IMR-90 (cell line): ENCODE measurements at regions not wholly inside any gene's neighbourhood (a gene's known extent, or its start where the extent isn't known, plus 50 kb on each side); places are given as distances from the start of the nearest gene placed in this dataset.

Experiments used
- ATAC-seq: fragments of 200-7000 bp; cut with Tn5 transposase; 2 replicates; pipeline ENCODE4 v1.9.1; 2020; ENCODE audit warnings: low read depth, mild to moderate bottlenecking, moderate library complexity
- BruUV-seq: library from RNA; stranded (reverse); fragments of 400-500 nt; replicated peaks from 2 replicates; lab custom pipeline; 2021; lab: Mats Ljungman, UMichigan
- CTCF ChIA-PET: fragments of 300-600 bp; formaldehyde crosslinking; extraction: SDS; loops from one replicate; lab custom pipeline; 2021; ENCODE audit warnings: antibody characterized with exemption; lab: Yijun Ruan, JAX
- POLR2A ChIA-PET: fragments of 300-600 bp; sonication (Branson Sonifier 250); formaldehyde crosslinking; loops from one replicate; lab custom pipeline; 2022; ENCODE audit warnings: antibody characterized with exemption; ENCODE audit not compliant: unreplicated experiment; lab: Charles Lee
- DNase-seq: peaks from one replicate; pipeline ENCODE4 v3.0.0; 2013
- H2AFZ ChIP-seq: replicated peaks from 2 replicates; pipeline ENCODE3; 2013; ENCODE audit warnings: low read length, mild to moderate bottlenecking; ENCODE audit not compliant: poor library complexity
- H2AK5ac ChIP-seq: 2 replicates; pipeline ENCODE4 v1.6.1; 2013; ENCODE audit warnings: low read depth, low read length, inconsistent platforms
- H2AK9ac ChIP-seq: replicated peaks from 2 replicates; pipeline ENCODE3; 2013; ENCODE audit warnings: mild to moderate bottlenecking, low read depth, low read length, moderate library complexity; ENCODE audit not compliant: poor library complexity
- H2BK120ac ChIP-seq: 2 replicates; pipeline ENCODE4 v1.6.1; 2013; ENCODE audit warnings: low read depth, low read length, inconsistent platforms
- H2BK15ac ChIP-seq: 3 replicates; pipeline ENCODE4 v1.6.1; 2013; ENCODE audit warnings: low read depth, low read length, inconsistent platforms
- H2BK20ac ChIP-seq: 2 replicates; pipeline ENCODE4 v1.6.1; 2013; ENCODE audit warnings: low read depth, mild to moderate bottlenecking, inconsistent platforms, low read length, moderate library complexity
- H2BK5ac ChIP-seq: 2 replicates; pipeline ENCODE4 v1.6.1; 2013; ENCODE audit warnings: mild to moderate bottlenecking, low read depth, low read length, inconsistent platforms; ENCODE audit not compliant: poor library complexity, severe bottlenecking
- H3K14ac ChIP-seq: replicated peaks from 2 replicates; pipeline ENCODE4 v1.6.1; 2013; ENCODE audit warnings: low read depth, low read length, inconsistent platforms
- H3K18ac ChIP-seq: 2 replicates; pipeline ENCODE4 v1.6.1; 2013; ENCODE audit warnings: low read depth, low read length, control low read depth
- H3K23ac ChIP-seq: 2 replicates; pipeline ENCODE4 v1.6.1; 2013; ENCODE audit warnings: low read depth, low read length, inconsistent platforms
- H3K27ac ChIP-seq: 2 replicates; pipeline ENCODE4 v1.5.1; 2013; ENCODE audit warnings: mild to moderate bottlenecking, control low read depth, low read length; ENCODE audit not compliant: insufficient read depth
- H3K27me3 ChIP-seq: 2 replicates; pipeline ENCODE4 v1.6.1; 2013; ENCODE audit warnings: low read length; ENCODE audit not compliant: control insufficient read depth, insufficient read depth
- H3K36me3 ChIP-seq: 2 replicates; pipeline ENCODE4 v1.6.1; 2013; ENCODE audit warnings: low read length, mixed read lengths; ENCODE audit not compliant: control insufficient read depth, insufficient read depth
- H3K4ac ChIP-seq: 2 replicates; pipeline ENCODE4 v1.6.1; 2013; ENCODE audit warnings: low read depth, low read length, inconsistent platforms
- H3K4me1 ChIP-seq: 2 replicates; pipeline ENCODE4 v1.6.1; 2013; ENCODE audit warnings: low read length, mixed read lengths; ENCODE audit not compliant: control insufficient read depth, insufficient read depth
- H3K4me2 ChIP-seq: 2 replicates; pipeline ENCODE4 v1.6.1; 2013; ENCODE audit warnings: low read depth, mild to moderate bottlenecking, control low read depth, low read length, moderate library complexity
- H3K4me3 ChIP-seq: 2 replicates; pipeline ENCODE4 v1.5.1; 2013; ENCODE audit warnings: low read depth, mild to moderate bottlenecking, control low read depth, low read length, moderate library complexity; ENCODE audit not compliant: insufficient read depth
- H3K56ac ChIP-seq: 2 replicates; pipeline ENCODE4 v1.6.1; 2013; ENCODE audit warnings: low read length, inconsistent platforms; ENCODE audit not compliant: insufficient read depth; ENCODE audit errors: extremely low read depth
- H3K79me1 ChIP-seq, 2 experiments: 2 replicates each; pipeline ENCODE4 v1.6.1; 2013; ENCODE audit warnings: low read length in 2 of 2, inconsistent platforms in 1 of 2, low read depth in 1 of 2
- H3K9ac ChIP-seq: 2 replicates; pipeline ENCODE4 v1.6.1; 2013; ENCODE audit warnings: low read depth, low read length, control low read depth
- H3K9me1 ChIP-seq: 2 replicates; pipeline ENCODE4 v1.6.1; 2013; ENCODE audit warnings: low read length, inconsistent platforms; ENCODE audit not compliant: insufficient read depth
- H3K9me3 ChIP-seq: 2 replicates; pipeline ENCODE4 v1.6.1; 2013; ENCODE audit warnings: low read length; ENCODE audit not compliant: control insufficient read depth, insufficient read depth
- H4K20me1 ChIP-seq: 2 replicates; pipeline ENCODE4 v1.6.1; 2013; ENCODE audit warnings: low read length, inconsistent platforms; ENCODE audit not compliant: insufficient read depth
- H4K5ac ChIP-seq: 2 replicates; pipeline ENCODE4 v1.6.1; 2013; ENCODE audit warnings: mild to moderate bottlenecking, low read depth, low read length, control low read depth
- H4K8ac ChIP-seq, 2 experiments: 2 replicates each; pipeline ENCODE4 v1.6.1; 2013; ENCODE audit warnings: low read depth in 2 of 2, low read length in 2 of 2, control low read depth in 1 of 2, inconsistent platforms in 1 of 2
- H4K91ac ChIP-seq: 2 replicates; pipeline ENCODE4 v1.6.1; 2013; ENCODE audit warnings: low read depth, low read length, inconsistent platforms; ENCODE audit not compliant: insufficient read depth
- BHLHE40 ChIP-seq: fragments of 150-350 bp; IDR thresholded peaks from 2 replicates; pipeline ENCODE4 v1.6.1; 2016; ENCODE audit warnings: mild to moderate bottlenecking, low read depth, low read length
- CEBPB ChIP-seq: IDR thresholded peaks from 2 replicates; pipeline ENCODE4 v1.6.1; 2012; ENCODE audit warnings: low read depth, low read length, improper control_type of control experiment
- CHD1 ChIP-seq: IDR thresholded peaks from 2 replicates; pipeline ENCODE4 v1.6.1; 2012; ENCODE audit warnings: low read depth, low read length, improper control_type of control experiment
- FOS ChIP-seq: fragments of 150-350 bp; IDR thresholded peaks from 2 replicates; pipeline ENCODE4 v1.6.1; 2016; ENCODE audit warnings: low read depth, low read length
- MAFK ChIP-seq: IDR thresholded peaks from 2 replicates; pipeline ENCODE4 v1.6.1; 2012; ENCODE audit warnings: low read depth, low read length, improper control_type of control experiment
- MXI1 ChIP-seq: IDR thresholded peaks from 2 replicates; pipeline ENCODE4 v1.6.1; 2012; ENCODE audit warnings: low read depth, mild to moderate bottlenecking, low read length, moderate library complexity, borderline replicate concordance
- NFE2L2 ChIP-seq: fragments of 150-350 bp; IDR thresholded peaks from 2 replicates; pipeline ENCODE4 v1.6.1; 2016; ENCODE audit warnings: low read depth, mild to moderate bottlenecking, low read length
- POLR2A ChIP-seq: IDR thresholded peaks from 2 replicates; pipeline ENCODE4 v1.6.1; 2012; ENCODE audit warnings: mild to moderate bottlenecking, low read depth, low read length
- RAD21 ChIP-seq: IDR thresholded peaks from 2 replicates; pipeline ENCODE4 v1.6.1; 2012; ENCODE audit warnings: low read length, improper control_type of control experiment
- RCOR1 ChIP-seq: IDR thresholded peaks from 2 replicates; pipeline ENCODE4 v1.6.1; 2012; ENCODE audit warnings: mild to moderate bottlenecking, low read length, improper control_type of control experiment; ENCODE audit not compliant: insufficient replicate concordance
- RFX5 ChIP-seq: IDR thresholded peaks from 2 replicates; pipeline ENCODE4 v1.8.0; 2012; ENCODE audit warnings: low read depth, mild to moderate bottlenecking, low read length, moderate library complexity
- SMC3 ChIP-seq: fragments of 150-350 bp; IDR thresholded peaks from 2 replicates; pipeline ENCODE4 v1.6.1; 2016; ENCODE audit warnings: low read depth, mild to moderate bottlenecking, antibody characterized with exemption, low read length, moderate library complexity
- WGBS, 2 experiments: methylation state at CpG; one replicate each; pipeline versions ENCODE4 v1.1.5 to v1.1.7; 2013; ENCODE audit warnings: missing lambda C conversion rate in 2 of 2; ENCODE audit not compliant: insufficient read length in 1 of 2; ENCODE audit errors: extremely low coverage in 2 of 2; 5-methylcytosine and 5-hydroxymethylcytosine counted together
- dilution Hi-C: fragments of 300-500 bp; cut with HindIII; formaldehyde crosslinking; loops from one replicate; pipeline ENCODE4 v1.14.3; 2018; ENCODE audit warnings: low sequenced_read_pairs; ENCODE audit not compliant: unreplicated experiment
- in situ Hi-C: fragments of 300-500 bp; cut with MboI; formaldehyde crosslinking; loops from 3 replicates; pipeline ENCODE4 v1.14.3; 2019; ENCODE audit warnings: low sequenced_read_pairs, inconsistent platforms, mixed read lengths
- intact Hi-C: fragments of 100-400 bp; cut with micrococcal nuclease; formaldehyde crosslinking; loops from 2 replicates; pipeline ENCODE4 v1.10.0; 2022
- TF ChIP-seq, protein P1 (sequence below): fragments of 150-350 bp; IDR thresholded peaks from 2 replicates; pipeline ENCODE4 v1.6.1; 2016; ENCODE audit warnings: low read depth, mild to moderate bottlenecking, low read length, moderate library complexity, borderline replicate concordance
- TF ChIP-seq, protein P2 (sequence below): conservative IDR thresholded peaks from 2 replicates; pipeline ENCODE4 v1.5.1; 2012; ENCODE audit warnings: mild to moderate bottlenecking, low read depth, low read length, improper control_type of control experiment
- TF ChIP-seq, protein P3 (sequence below): fragments of 150-350 bp; IDR thresholded peaks from 2 replicates; pipeline ENCODE4 v1.6.1; 2017; ENCODE audit warnings: mild to moderate bottlenecking, antibody characterized with exemption, low read length, low read depth

DNA sequence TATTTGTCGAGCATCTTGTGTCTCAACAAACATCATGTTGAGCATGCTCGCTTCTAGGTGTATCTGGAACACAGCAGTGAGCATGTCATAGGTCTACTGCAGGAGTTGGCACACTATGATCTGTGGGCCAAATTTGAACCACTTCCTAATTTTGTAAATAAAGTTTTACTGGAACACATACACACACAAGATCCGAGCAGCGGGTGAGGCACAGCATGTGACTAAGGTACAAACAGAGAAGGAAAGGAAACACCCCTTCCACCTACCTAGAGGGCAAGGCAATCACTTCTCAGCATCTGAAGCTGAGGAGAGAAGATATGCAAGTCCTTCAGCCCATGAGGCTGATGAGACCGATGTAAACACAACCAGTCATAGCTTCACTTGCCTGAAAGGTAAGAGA is 200.4 kb downstream of the MED10 start:
- H3K18ac ChIP-seq: no peak overlapping the region
- ChIA-PET POLR2A (no interaction called here), CTCF (no interaction called here)
- no peaks in the 10 kb centered on the region for H3K79me1 ChIP-seq
- no peaks in the 10 kb centered on the region for H4K20me1 ChIP-seq
- H4K5ac ChIP-seq: no peak overlapping the region
- ATAC-seq: no peak
- H3K4me1 ChIP-seq: no peaks in the 10 kb centered on the region
- DNase-seq: no peak
- intact Hi-C loops (no loop called here), dilution Hi-C loops (no loop called here), in situ Hi-C loops (no loop called here)
- H3K9ac ChIP-seq: no peak overlapping the region
- H2BK120ac ChIP-seq: no peak overlapping the region
- no peaks in the 10 kb centered on the region for H3K27me3 ChIP-seq
- H3K4me3 ChIP-seq: no peak overlapping the region
- H3K36me3 ChIP-seq: no peaks in the 10 kb centered on the region
- H2AFZ ChIP-seq: no peak overlapping the region
- no peak overlapping the region for H2AK5ac ChIP-seq
- no CpG with 5 or more reads among the region's 5 CpGs for WGBS, 2 experiments
- H3K56ac ChIP-seq: no peak overlapping the region
- no peak overlapping the region for H3K4ac ChIP-seq
- peaks cover 28% of the 10 kb centered on the region for H3K9me3 ChIP-seq
- no peak overlapping the region for H2BK5ac ChIP-seq
- no peak overlapping the region for H4K91ac ChIP-seq
- TF ChIP-seq RFX5 (no peak), RCOR1 (no peak), CEBPB (no peak), CHD1 (no peak), FOS (no peak), SMC3 (no peak), MAFK (no peak), BHLHE40 (no peak), POLR2A (no peak), NFE2L2 (no peak), MXI1 (no peak), RAD21 (no peak)
- TF ChIP-seq, protein P1, sequence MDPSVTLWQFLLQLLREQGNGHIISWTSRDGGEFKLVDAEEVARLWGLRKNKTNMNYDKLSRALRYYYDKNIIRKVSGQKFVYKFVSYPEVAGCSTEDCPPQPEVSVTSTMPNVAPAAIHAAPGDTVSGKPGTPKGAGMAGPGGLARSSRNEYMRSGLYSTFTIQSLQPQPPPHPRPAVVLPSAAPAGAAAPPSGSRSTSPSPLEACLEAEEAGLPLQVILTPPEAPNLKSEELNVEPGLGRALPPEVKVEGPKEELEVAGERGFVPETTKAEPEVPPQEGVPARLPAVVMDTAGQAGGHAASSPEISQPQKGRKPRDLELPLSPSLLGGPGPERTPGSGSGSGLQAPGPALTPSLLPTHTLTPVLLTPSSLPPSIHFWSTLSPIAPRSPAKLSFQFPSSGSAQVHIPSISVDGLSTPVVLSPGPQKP: no peak
- TF ChIP-seq, protein P2, sequence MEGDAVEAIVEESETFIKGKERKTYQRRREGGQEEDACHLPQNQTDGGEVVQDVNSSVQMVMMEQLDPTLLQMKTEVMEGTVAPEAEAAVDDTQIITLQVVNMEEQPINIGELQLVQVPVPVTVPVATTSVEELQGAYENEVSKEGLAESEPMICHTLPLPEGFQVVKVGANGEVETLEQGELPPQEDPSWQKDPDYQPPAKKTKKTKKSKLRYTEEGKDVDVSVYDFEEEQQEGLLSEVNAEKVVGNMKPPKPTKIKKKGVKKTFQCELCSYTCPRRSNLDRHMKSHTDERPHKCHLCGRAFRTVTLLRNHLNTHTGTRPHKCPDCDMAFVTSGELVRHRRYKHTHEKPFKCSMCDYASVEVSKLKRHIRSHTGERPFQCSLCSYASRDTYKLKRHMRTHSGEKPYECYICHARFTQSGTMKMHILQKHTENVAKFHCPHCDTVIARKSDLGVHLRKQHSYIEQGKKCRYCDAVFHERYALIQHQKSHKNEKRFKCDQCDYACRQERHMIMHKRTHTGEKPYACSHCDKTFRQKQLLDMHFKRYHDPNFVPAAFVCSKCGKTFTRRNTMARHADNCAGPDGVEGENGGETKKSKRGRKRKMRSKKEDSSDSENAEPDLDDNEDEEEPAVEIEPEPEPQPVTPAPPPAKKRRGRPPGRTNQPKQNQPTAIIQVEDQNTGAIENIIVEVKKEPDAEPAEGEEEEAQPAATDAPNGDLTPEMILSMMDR: no peak
- TF ChIP-seq, protein P3, sequence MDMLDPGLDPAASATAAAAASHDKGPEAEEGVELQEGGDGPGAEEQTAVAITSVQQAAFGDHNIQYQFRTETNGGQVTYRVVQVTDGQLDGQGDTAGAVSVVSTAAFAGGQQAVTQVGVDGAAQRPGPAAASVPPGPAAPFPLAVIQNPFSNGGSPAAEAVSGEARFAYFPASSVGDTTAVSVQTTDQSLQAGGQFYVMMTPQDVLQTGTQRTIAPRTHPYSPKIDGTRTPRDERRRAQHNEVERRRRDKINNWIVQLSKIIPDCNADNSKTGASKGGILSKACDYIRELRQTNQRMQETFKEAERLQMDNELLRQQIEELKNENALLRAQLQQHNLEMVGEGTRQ: no peak
- no peak overlapping the region for H2AK9ac ChIP-seq
- no peaks in the 10 kb centered on the region for H3K9me1 ChIP-seq
- no peak overlapping the region for H2BK15ac ChIP-seq
- no peak overlapping the region for H3K4me2 ChIP-seq
- BruUV-seq: no TSS peak
- H2BK20ac ChIP-seq: no peak overlapping the region
- no peak overlapping the region for H4K8ac ChIP-seq
- H3K14ac ChIP-seq: no peak overlapping the region
- no peak overlapping the region for H3K23ac ChIP-seq
- no peak overlapping the region for H3K27ac ChIP-seq
